Testis (tissue), 2 donors: ENCODE measurements at regions not wholly inside any gene's neighbourhood (a gene's known extent, or its start where the extent isn't known, plus 50 kb on each side); places are given as distances from the start of the nearest gene placed in this dataset.

Experiments
- CTCF ChIP-seq, 3 experiments: fragments of 450-650 bp in 2 of 3; fragments of 200-600 bp in 1 of 3; sonication (generic) in 1 of 3; IDR thresholded peaks; one replicate each; pipeline ENCODE4 v1.5.1; 2016 to 2019; ENCODE audit warnings: antibody characterized with exemption in 3 of 3, mild to moderate bottlenecking in 2 of 3, moderate library complexity in 1 of 3
- POLR2A ChIP-seq: fragments of 450-650 bp; IDR thresholded peaks from one replicate; pipeline ENCODE4 v1.6.1; 2017; ENCODE audit warnings: antibody characterized with exemption, mild to moderate bottlenecking, moderate library complexity

- TF ChIP-seq POLR2A (no peak), CTCF (IDR thresholded peaks at IDR 0.05) (no peak)
Observed at GRCh38 chr2:7667260-7667757, 750.1 kb downstream of the RNF144A start.
